ENCODE measurements at regions not wholly inside any gene's neighbourhood (a gene's known extent, or its start where the extent isn't known, plus 50 kb on each side); places are given as distances from the start of the nearest gene placed in this dataset.
"Not testable (repeated sequence)": the region's sequence is repeated elsewhere in the genome, so short reads cannot be mapped to it uniquely, and the experiment has no call there.

DNA sequence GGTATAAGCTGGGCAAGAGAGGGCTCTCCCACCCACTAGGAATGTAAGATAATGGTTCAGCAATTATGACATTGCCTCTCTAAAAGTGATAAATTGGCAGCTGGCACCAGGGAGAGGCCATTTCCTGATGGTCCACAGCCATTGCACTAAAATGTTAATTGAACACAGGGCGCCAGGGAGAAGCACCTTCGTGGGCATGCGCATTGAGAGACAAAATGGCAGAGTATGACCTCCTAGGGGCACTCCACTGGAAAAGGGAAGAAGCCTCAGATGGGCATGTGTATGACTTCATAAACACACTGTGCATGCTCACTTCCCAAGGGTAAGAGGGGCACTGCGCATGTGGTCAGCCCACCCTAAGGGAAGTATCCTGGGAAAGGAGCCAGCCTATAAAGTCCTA lies 419.2 kb downstream of the AGTPBP1 start:
- DNase-seq = no peak

GRCh38 chr9:85321561-85321960 lies 420.2 kb downstream of the AGTPBP1 start:
- DNase-seq = no peak

DNA sequence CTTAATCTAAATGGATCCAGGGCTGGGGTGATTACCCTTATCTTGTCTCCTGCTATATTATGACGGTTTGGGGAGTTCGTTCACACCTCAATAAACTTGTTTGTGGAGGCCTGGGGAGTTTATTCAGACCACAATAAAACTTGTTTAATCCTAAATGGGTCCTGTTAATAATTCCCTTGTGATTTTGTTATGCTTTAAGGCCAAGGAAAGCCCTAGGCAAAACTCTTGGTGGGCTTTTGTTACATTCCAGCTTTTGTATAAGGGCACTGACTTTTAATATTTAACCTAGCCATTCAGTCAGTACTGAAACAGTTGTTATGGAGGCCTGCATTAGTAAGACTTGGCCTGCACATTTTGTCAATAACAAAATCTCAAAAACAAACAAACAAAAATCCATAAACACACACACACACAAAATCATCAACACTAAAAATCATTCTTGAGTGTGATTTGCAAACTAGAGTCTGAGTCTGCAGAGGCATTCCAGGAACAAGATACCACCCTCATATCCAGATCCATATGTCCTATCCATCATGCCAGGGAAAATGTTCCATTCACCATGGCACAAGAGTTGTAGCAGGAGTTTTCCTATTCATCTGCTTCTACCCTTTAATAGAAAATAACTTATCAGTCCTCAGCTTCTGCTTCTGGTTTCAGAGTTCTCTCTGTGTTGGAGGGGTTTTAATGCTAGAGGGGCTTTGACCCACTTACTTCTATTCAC lies 421.7 kb downstream of the AGTPBP1 start:
- no peak for DNase-seq

GRCh38 chr9:85315535-85315934 lies 426.2 kb downstream of the AGTPBP1 start:
- DNase-seq = not testable (repeated sequence)

DNA sequence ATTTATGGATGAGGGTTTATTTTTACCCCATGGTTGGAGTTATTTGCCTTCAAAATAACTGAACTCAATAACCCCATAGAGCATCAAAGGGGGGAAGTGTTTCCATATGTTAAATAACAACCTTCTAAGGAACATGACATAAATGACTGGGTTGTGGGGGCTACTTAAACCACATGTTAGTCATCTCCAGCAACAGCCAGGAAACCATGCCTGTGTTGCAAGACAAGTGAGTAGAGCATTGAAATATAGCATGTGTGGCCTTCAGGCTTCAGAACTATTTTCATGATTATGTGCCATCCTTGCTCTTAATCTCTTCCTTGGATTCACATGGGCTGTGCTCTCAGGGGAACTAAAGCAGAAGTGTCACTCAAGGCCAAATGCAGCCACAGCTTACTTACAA lies 431.2 kb downstream of the AGTPBP1 start:
- DNase-seq = no peak

DNA sequence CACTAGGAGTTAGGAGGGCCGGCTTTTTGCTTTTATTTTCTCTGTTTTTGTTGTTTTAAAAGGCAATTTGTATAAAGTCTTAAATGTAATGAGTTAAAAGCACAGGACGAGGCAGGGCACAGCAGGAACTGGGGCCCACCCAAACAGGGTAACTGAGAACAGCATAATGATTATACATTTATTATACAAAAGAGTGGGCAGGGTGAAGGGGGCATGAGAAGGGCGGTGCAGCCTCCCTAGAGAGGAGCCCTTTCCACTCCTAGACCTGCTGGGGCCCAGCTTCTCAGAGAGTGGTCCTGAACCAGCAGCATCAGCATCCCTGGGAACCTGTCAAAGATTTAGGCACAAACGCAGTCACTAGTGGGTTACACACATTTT lies 438.0 kb downstream of the AGTPBP1 start:
- DNase-seq = no peak

DNA sequence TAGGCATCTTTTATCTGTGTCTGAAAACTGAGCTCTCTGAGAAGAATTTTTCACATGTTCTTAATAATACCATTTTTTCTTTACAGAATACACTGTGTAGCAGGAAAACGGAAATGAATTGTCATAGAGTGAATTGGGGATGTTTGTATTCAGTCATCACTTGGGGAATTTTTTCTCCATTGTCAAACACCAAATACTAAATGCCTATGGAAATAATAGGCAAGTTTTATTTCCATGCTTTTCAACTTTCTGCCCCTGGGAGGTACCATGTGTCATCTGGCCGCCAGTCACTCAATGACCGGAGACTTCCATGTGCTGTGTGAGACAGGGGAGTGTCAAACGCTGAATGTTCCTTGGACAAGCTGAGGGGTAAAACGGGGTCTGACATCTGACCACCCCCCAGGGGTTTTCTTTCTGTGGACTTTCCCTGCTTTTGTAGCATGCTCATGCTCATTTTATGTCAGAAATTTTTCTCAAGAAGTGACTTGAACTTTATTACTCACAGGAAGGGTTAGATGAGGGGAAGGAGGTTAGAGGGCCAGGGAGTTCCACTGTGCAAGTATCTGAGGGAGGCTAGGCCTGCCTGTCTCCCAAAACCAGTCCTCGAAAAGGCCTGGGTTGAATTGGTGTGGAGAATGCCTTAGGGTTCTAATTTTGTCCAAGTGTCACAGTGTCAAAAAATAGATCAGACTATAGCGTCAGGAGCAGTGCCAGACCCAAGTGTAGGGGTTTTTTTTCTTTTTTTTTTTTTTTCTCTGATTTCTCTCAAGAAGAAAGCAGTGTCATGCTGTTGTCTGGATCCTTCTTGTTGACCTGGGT lies 438.6 kb downstream of the AGTPBP1 start:
- no peak for DNase-seq

GRCh38 chr9:85298499-85298898 lies 443.3 kb downstream of the AGTPBP1 start:
- no peak for DNase-seq

GRCh38 chr9:85295244-85295643 lies 446.5 kb downstream of the AGTPBP1 start:
- not testable (repeated sequence) for DNase-seq

GRCh38 chr9:85292261-85292660 lies 449.5 kb downstream of the AGTPBP1 start:
- no peak for DNase-seq

- DNase-seq = no peak
Observed at GRCh38 chr9:85291266-85291665, 450.5 kb downstream of the AGTPBP1 start.

GRCh38 chr9:85290019-85290418 lies 451.7 kb downstream of the AGTPBP1 start:
- no peak for DNase-seq

GRCh38 chr9:85289142-85289541 lies 452.6 kb downstream of the AGTPBP1 start:
- DNase-seq = no peak

GRCh38 chr9:85283421-85283820 lies 458.3 kb downstream of the AGTPBP1 start:
- DNase-seq = no peak

DNA sequence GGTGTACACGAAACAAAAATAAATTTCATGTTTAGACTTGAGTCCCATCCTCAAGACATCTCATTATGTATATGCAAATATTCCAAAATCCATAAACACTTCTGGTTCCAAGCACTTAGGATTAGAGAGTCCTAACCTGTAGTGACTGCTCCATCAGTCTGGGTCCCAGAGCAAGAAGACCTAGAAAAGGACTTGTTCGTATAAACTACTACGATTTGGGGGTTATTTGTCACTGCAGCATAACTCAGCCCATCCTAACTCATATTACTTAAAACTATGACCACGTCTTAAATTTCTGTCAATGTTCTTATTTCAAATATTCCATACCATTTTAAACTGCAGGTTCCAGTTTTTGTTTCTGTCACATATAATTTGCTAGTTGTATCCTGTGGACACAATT lies 463.0 kb downstream of the AGTPBP1 start:
- DNase-seq = no peak

GRCh38 chr9:85276741-85277140 lies 465.0 kb downstream of the AGTPBP1 start:
- no peak for DNase-seq

GRCh38 chr9:85269811-85270210 lies 471.9 kb downstream of the AGTPBP1 start:
- DNase-seq = no peak

DNA sequence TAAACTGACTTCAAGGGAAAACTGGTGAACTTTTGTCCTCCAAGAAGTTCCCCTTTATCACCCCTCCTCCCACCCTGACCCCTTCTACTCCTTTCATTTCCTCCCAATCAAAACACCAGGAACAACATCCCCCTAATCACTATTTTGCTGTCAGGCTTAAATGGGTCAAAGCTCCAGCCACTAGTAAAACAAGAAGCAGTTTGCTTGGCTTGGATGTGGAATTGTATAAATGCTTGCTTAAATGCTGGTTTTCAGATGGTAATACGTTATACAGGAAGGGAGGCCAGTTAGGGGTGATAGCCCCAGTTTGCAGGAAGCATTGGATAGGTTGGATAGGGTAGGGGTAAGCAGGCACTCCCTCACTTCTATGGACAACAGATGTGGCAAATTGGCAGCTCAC lies 473.6 kb downstream of the AGTPBP1 start:
- no peak for DNase-seq

GRCh38 chr9:85264695-85265094 lies 477.1 kb downstream of the AGTPBP1 start:
- no peak for DNase-seq

DNA sequence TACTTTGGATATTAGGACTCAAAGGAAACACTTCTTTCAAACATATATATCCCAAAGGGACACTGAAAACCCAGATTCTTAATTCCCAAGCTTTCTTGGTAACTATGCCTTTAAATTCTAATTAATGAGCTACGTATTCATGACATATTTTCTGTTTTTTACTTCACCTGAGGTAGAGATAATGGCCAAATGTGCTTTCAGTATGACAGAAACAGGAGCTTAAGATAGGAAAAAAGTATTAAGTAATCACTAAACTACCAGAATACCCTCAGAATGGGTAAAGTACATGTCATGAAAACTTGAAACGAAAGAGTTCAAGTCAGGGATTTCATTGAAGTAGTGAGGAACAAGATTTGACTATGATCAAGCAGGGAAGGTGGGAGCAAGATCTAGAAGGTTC lies 478.5 kb downstream of the AGTPBP1 start:
- no peak for DNase-seq

DNA sequence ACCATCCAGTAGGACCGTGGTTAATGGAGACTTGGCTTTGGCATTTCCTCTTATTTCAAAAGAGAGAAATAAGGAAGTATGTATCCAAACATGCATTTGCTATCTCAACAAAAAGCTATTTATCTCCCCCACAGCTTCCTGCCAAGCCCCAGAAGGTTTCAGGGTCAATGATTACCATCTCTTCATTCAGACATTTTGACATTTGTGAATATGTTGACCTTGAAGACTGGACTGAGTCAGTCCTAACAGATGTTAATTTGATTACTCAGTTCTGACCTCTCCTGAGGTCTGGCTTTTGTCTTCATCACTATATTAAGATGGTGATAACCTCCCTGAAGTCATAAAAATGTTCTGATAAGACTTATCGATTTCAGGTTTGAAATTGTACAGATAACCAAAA lies 479.4 kb downstream of the AGTPBP1 start:
- DNase-seq = no peak

DNA sequence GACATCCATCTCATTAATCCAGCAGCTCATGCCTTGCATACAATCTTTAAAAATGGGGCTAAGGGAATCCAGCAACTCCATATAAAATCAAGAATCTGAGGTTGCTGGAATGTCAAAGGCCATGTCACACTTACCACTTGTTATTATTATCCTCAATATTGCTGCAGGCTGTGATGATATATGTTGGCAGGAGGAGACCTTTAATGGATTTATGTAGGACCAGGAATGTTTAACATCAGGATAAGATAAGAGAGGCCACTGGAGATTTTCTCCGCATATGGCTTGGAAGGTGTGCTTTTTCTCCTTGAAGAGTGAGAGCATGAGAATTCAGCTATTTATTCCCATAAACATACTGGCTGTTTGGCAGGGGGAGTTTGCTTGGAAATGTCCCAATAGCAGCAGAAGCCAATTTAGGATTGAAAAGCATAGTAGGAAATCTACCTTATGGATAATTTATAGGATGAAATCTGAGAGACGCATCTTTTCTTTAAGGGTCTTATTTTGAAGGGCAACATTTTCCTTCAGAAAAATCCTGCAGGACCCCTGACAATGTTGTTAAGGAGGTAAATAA lies 481.4 kb downstream of the AGTPBP1 start:
- DNase-seq = no peak

DNA sequence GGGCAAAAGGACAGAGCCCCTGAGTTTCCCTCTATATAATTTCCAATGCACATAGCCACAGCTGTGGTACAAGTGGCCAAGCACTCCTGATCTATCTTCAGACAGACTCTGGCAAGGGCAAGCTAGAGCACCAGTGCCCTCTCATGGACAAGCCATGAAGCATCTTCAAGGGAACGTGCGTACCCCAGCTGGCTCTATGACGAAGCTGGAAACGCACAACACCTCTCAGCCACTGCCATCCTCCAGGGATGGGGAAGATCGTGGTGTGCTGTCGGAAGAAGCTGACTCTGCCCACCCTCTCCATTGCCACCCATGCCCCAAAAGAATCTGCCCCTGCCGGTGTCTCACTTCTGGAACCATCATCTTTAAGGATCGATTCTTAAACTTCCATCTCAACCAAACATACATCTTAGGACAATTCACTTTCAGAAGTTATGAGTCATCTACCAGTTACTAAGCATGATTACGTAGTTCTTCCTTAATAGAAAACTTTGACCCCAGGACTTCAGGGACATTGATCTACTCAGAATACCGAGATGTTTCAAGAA lies 482.9 kb downstream of the AGTPBP1 start:
- DNase-seq = peak; percentile 9 to 37

GRCh38 chr9:85258236-85258635 lies 483.5 kb downstream of the AGTPBP1 start:
- no peak for DNase-seq

All from NCI-H187 (cell line).